HepG2 (cell line): ENCODE measurements at regions not wholly inside any gene's neighbourhood (a gene's known extent, or its start where the extent isn't known, plus 50 kb on each side); places are given as distances from the start of the nearest gene placed in this dataset.

Experiments used
- ATAC-seq: fragments of 200-7000 bp; cut with Tn5 transposase; 3 replicates; pipeline ENCODE4 v1.9.1; 2020; ENCODE audit warnings: mild to moderate bottlenecking, moderate library complexity
- BruUV-seq: library from RNA; stranded (reverse); fragments of 400-500 nt; replicated peaks from 2 replicates; lab custom pipeline; 2021; lab: Mats Ljungman, UMichigan
- CTCF ChIA-PET: fragments of 300-600 bp; formaldehyde crosslinking; extraction: SDS; loops from one replicate; lab custom pipeline; 2021; ENCODE audit warnings: low total read pairs, inconsistent platforms, low intra/inter-chr PET ratio; lab: Yijun Ruan, JAX
- POLR2A ChIA-PET: fragments of 350-600 bp; sonication (Branson Sonifier 250); formaldehyde crosslinking; loops from one replicate; lab custom pipeline; 2020; ENCODE audit warnings: antibody characterized with exemption, inconsistent platforms; lab: Yijun Ruan, JAX
- DNase-seq: peaks from one replicate; pipeline ENCODE4 v3.0.0-alpha.2; 2015; ENCODE audit warnings: low spot score
- FAIRE-seq: peaks from 3 replicates; lab custom pipeline; 2011; peaks lifted over from hg19 to GRCh38; lab: Jason Lieb, UNC
- H2AFZ ChIP-seq: one replicate; pipeline ENCODE4 v1.6.1; 2011; ENCODE audit warnings: low read length, inconsistent platforms
- H3K27ac ChIP-seq: fragments of 300-600 bp; 3 replicates; pipeline ENCODE4 v1.8.0; 2011; ENCODE audit warnings: mixed run types, mild to moderate bottlenecking, mixed read lengths, low read length, inconsistent platforms; ENCODE audit not compliant: insufficient read depth; ENCODE audit errors: extremely low read length
- H3K27me3 ChIP-seq, 2 experiments: fragments of 200-600 bp in 1 of 2; 2 replicates in 1 of 2; 3 replicates in 1 of 2; pipeline versions ENCODE4 v1.6.0 to v1.8.0; 2011; ENCODE audit warnings: low read length in 2 of 2, mild to moderate bottlenecking in 2 of 2, moderate library complexity in 2 of 2, inconsistent platforms in 1 of 2; ENCODE audit not compliant: insufficient read depth in 2 of 2, control insufficient read depth in 1 of 2
- H3K36me3 ChIP-seq, 2 experiments: fragments of 200-600 bp in 1 of 2; replicated peaks in 1 of 2; 2 replicates in 1 of 2; 3 replicates in 1 of 2; pipeline versions ENCODE4 v1.5.1 to v1.8.0; 2011; ENCODE audit warnings: low read length in 2 of 2, inconsistent platforms in 1 of 2; ENCODE audit not compliant: insufficient read depth in 2 of 2, control insufficient read depth in 1 of 2
- H3K4me1 ChIP-seq: 2 replicates; pipeline ENCODE4 v1.5.1; 2012; ENCODE audit warnings: low read length, inconsistent platforms; ENCODE audit not compliant: insufficient read depth
- H3K4me2 ChIP-seq: 2 replicates; pipeline ENCODE4 v1.6.0; 2011; ENCODE audit warnings: low read depth, low read length, inconsistent platforms
- H3K4me3 ChIP-seq, 3 experiments: fragments of 200-600 bp in 1 of 3; sonication (generic), shearing (Covaris generic) in 1 of 3; replicated peaks in 1 of 3; 2 replicates each; pipeline ENCODE4 v1.5.1; 2011 to 2016; ENCODE audit warnings: low read length in 3 of 3, inconsistent platforms in 2 of 3, low read depth in 2 of 3, mild to moderate bottlenecking in 2 of 3, control low read depth in 1 of 3, mixed read lengths in 1 of 3; ENCODE audit not compliant: insufficient read depth in 1 of 3
- H3K79me2 ChIP-seq: one replicate; pipeline ENCODE4 v1.6.1; 2011; ENCODE audit warnings: low read length, inconsistent platforms; ENCODE audit not compliant: insufficient read depth
- H3K9ac ChIP-seq: 2 replicates; pipeline ENCODE4 v1.6.0; 2011; ENCODE audit warnings: mild to moderate bottlenecking, low read depth, low read length, inconsistent platforms; ENCODE audit not compliant: insufficient read depth
- H3K9me3 ChIP-seq: 2 replicates; pipeline ENCODE4 v1.5.1; 2012; ENCODE audit warnings: mild to moderate bottlenecking, low read length
- H4K20me1 ChIP-seq: 2 replicates; pipeline ENCODE4 v1.6.0; 2011; ENCODE audit warnings: inconsistent platforms, mild to moderate bottlenecking, low read length, moderate library complexity; ENCODE audit not compliant: insufficient read depth
- ARNT ChIP-seq: fragments of 450-650 bp; IDR thresholded peaks from 2 replicates; pipeline ENCODE4 v1.6.1; 2017
- CBX5 ChIP-seq: sonication (generic); formaldehyde crosslinking; IDR thresholded peaks from 2 replicates; pipeline ENCODE4 v1.4.0; 2020; ENCODE audit warnings: missing genetic modification reagents, borderline replicate concordance
- HMGXB3 ChIP-seq: sonication (generic); formaldehyde crosslinking; IDR thresholded peaks from 2 replicates; pipeline ENCODE4 v1.4.0; 2020; ENCODE audit warnings: missing genetic modification reagents, borderline replicate concordance
- RARA ChIP-seq: IDR thresholded peaks from 2 replicates; pipeline ENCODE4 v1.6.1; 2016; ENCODE audit warnings: missing genetic modification reagents, missing compliant biosample characterization
- WGBS: methylation state at CpG from one replicate; pipeline ENCODE4 v1.1.6; 2017; ENCODE audit warnings: low lambda C conversion rate; 5-methylcytosine and 5-hydroxymethylcytosine counted together
- in situ Hi-C: cut with HindIII; loops from 2 replicates; pipeline ENCODE4 v1.10.0; 2017; ENCODE audit warnings: low pct_unique_long_range_greater_than_20kb; ENCODE audit not compliant: extremely low pct_ligation_motif_present
- intact Hi-C: fragments of 100-400 bp; cut with micrococcal nuclease; formaldehyde crosslinking; loops from one replicate; pipeline ENCODE4 v1.10.0; 2022; ENCODE audit not compliant: unreplicated experiment

GRCh38 chr4:130141651-130142050 lies 1045.7 kb downstream of the C4orf33 start:
- BruUV-seq = no TSS peak
- H3K4me3 ChIP-seq = no peak overlapping the region
- TF ChIP-seq ARNT = no peak
- no peak for TF ChIP-seq CBX5 (CRISPR knock-in tag)
- no peak for TF ChIP-seq HMGXB3
- TF ChIP-seq, all 625 proteins: peak for 0
- ChIA-PET CTCF (no interaction called here), POLR2A (no interaction called here)
- intact Hi-C loops (no loop called here), in situ Hi-C loops (no loop called here)
- no peaks in the 10 kb centered on the region for H3K4me1 ChIP-seq
- 2% methylated on average over 7 of the region's 7 CpGs for WGBS
- no peak overlapping the region for H3K9ac ChIP-seq
- H2AFZ ChIP-seq = no peak overlapping the region
- DNase-seq (no peak), ATAC-seq (no peak), FAIRE-seq (no peak)
- no peak overlapping the region for H3K27ac ChIP-seq
- H3K79me2 ChIP-seq = no peaks in the 10 kb centered on the region
- no peaks in the 10 kb centered on the region for H4K20me1 ChIP-seq
- H3K27me3 ChIP-seq = no peaks in the 10 kb centered on the region
- no peaks in the 10 kb centered on the region for H3K36me3 ChIP-seq
- H3K9me3 ChIP-seq = no peaks in the 10 kb centered on the region
- H3K4me2 ChIP-seq = no peak overlapping the region

GRCh38 chr4:130143656-130144055 lies 1047.7 kb downstream of the C4orf33 start:
- Histone ChIP-seq H3K4me3 (no peak overlapping the region), H2AFZ (no peak overlapping the region), H4K20me1 (no peaks in the 10 kb centered on the region), H3K9ac (no peak overlapping the region), H3K79me2 (no peaks in the 10 kb centered on the region), H3K4me2 (no peak overlapping the region), H3K27ac (no peak overlapping the region), H3K9me3 (no peaks in the 10 kb centered on the region), H3K4me1 (no peaks in the 10 kb centered on the region), H3K36me3 (no peaks in the 10 kb centered on the region), H3K27me3 (no peaks in the 10 kb centered on the region)
- FAIRE-seq (no peak), DNase-seq (no peak), ATAC-seq (no peak)
- CTCF ChIA-PET = no interaction called here
- no peak for TF ChIP-seq RARA (CRISPR knock-in tag)
- no TSS peak for BruUV-seq
- in situ Hi-C loops (no loop called here), intact Hi-C loops (no loop called here)
- POLR2A ChIA-PET = no interaction called here
- 0% methylated on average over 1 of the region's 1 CpG for WGBS
